Loucy (cell line): ENCODE measurements at regions not wholly inside any gene's neighbourhood (a gene's known extent, or its start where the extent isn't known, plus 50 kb on each side); places are given as distances from the start of the nearest gene placed in this dataset.

Experiments
- EZH2phosphoT487 ChIP-seq: fragments of 200-600 bp; IDR thresholded peaks from 2 replicates; pipeline ENCODE4 v1.6.1; 2018; ENCODE audit warnings: antibody characterized with exemption, mild to moderate bottlenecking, moderate library complexity, borderline replicate concordance
- TF ChIP-seq, protein P1 (sequence below): fragments of 200-600 bp; sonication (generic); conservative IDR thresholded peaks from 2 replicates; pipeline ENCODE4 v1.5.1; 2014; ENCODE audit warnings: mild to moderate bottlenecking, antibody characterized with exemption, low read length

GRCh38 chr16:65249768-65250167 lies 127.9 kb upstream of the CDH11 start:
- no peak for TF ChIP-seq EZH2phosphoT487
- TF ChIP-seq, protein P1, sequence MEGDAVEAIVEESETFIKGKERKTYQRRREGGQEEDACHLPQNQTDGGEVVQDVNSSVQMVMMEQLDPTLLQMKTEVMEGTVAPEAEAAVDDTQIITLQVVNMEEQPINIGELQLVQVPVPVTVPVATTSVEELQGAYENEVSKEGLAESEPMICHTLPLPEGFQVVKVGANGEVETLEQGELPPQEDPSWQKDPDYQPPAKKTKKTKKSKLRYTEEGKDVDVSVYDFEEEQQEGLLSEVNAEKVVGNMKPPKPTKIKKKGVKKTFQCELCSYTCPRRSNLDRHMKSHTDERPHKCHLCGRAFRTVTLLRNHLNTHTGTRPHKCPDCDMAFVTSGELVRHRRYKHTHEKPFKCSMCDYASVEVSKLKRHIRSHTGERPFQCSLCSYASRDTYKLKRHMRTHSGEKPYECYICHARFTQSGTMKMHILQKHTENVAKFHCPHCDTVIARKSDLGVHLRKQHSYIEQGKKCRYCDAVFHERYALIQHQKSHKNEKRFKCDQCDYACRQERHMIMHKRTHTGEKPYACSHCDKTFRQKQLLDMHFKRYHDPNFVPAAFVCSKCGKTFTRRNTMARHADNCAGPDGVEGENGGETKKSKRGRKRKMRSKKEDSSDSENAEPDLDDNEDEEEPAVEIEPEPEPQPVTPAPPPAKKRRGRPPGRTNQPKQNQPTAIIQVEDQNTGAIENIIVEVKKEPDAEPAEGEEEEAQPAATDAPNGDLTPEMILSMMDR: no peak
